GM23338 (cell line): ENCODE measurements at regions not wholly inside any gene's neighbourhood (a gene's known extent, or its start where the extent isn't known, plus 50 kb on each side); places are given as distances from the start of the nearest gene placed in this dataset.

ENCODE experiments used
- ATAC-seq: fragments of 200-7000 bp; cut with Tn5 transposase; 3 replicates; pipeline ENCODE4 v1.9.1; 2020
- DNase-seq: peaks from one replicate; pipeline ENCODE4 v3.0.0-alpha.2; 2015; ENCODE audit warnings: low spot score
- H2AFZ ChIP-seq: fragments of 200-600 bp; sonication (generic); 2 replicates; pipeline ENCODE4 v1.8.0; 2016; ENCODE audit warnings: antibody characterized with exemption, mild to moderate bottlenecking, moderate library complexity
- H3F3A ChIP-seq: fragments of 200-600 bp; sonication (generic); replicated peaks from 2 replicates; pipeline ENCODE4 v1.8.0; 2017; ENCODE audit warnings: antibody characterized with exemption, mixed run types, low read depth
- H3K27ac ChIP-seq: fragments of 200-600 bp; sonication (generic); 2 replicates; pipeline ENCODE4 v1.6.1; 2016; ENCODE audit warnings: low read depth
- H3K27me3 ChIP-seq: fragments of 200-600 bp; sonication (generic); 2 replicates; pipeline ENCODE4 v1.8.0; 2016; ENCODE audit warnings: mild to moderate bottlenecking, mixed run types, moderate library complexity; ENCODE audit not compliant: insufficient read depth
- H3K36me3 ChIP-seq: fragments of 200-600 bp; sonication (generic); 2 replicates; pipeline ENCODE4 v1.8.0; 2016; ENCODE audit warnings: mild to moderate bottlenecking; ENCODE audit not compliant: insufficient read depth
- H3K4me1 ChIP-seq: fragments of 200-600 bp; sonication (generic); 2 replicates; pipeline ENCODE4 v1.8.0; 2016; ENCODE audit warnings: mild to moderate bottlenecking, moderate library complexity; ENCODE audit not compliant: insufficient read depth
- H3K4me2 ChIP-seq: fragments of 200-600 bp; sonication (generic); 2 replicates; pipeline ENCODE4 v1.7.1; 2017; ENCODE audit warnings: mixed run types
- H3K4me3 ChIP-seq: fragments of 200-600 bp; sonication (generic); 2 replicates; pipeline ENCODE4 v1.6.1; 2016; ENCODE audit warnings: mixed run types
- H3K79me2 ChIP-seq: fragments of 200-600 bp; sonication (generic); replicated peaks from 2 replicates; pipeline ENCODE4 v1.8.0; 2017; ENCODE audit warnings: mild to moderate bottlenecking; ENCODE audit not compliant: insufficient read depth
- H3K9me2 ChIP-seq: fragments of 200-600 bp; sonication (generic); 2 replicates; pipeline ENCODE4 v1.8.0; 2017; ENCODE audit not compliant: insufficient read depth
- H4K20me1 ChIP-seq: fragments of 200-600 bp; sonication (generic); replicated peaks from 2 replicates; pipeline ENCODE4 v1.8.0; 2017; ENCODE audit warnings: mild to moderate bottlenecking; ENCODE audit not compliant: insufficient read depth
- H3K27ac Mint-ChIP-seq: 2 replicates; pipeline ENCODE4 v1.8.0; 2020; ENCODE audit warnings: inconsistent platforms, mild to moderate bottlenecking, moderate library complexity, mixed read lengths
- H3K27me3 Mint-ChIP-seq: 3 replicates; pipeline ENCODE4 v1.8.0; 2022; ENCODE audit warnings: low read depth, mild to moderate bottlenecking, moderate library complexity, mixed read lengths, inconsistent platforms; ENCODE audit not compliant: insufficient read depth, poor library complexity
- H3K36me3 Mint-ChIP-seq: 3 replicates; pipeline ENCODE4 v1.8.0; 2021; ENCODE audit warnings: low read depth, mild to moderate bottlenecking, inconsistent platforms, moderate library complexity, mixed read lengths
- H3K4me1 Mint-ChIP-seq: 3 replicates; pipeline ENCODE4 v1.8.0; 2020; ENCODE audit warnings: mild to moderate bottlenecking, inconsistent platforms, mixed read lengths
- H3K4me3 Mint-ChIP-seq: 3 replicates; pipeline ENCODE4 v1.8.0; 2021; ENCODE audit warnings: moderate library complexity, mild to moderate bottlenecking, inconsistent platforms, mixed read lengths
- H3K9me3 Mint-ChIP-seq: 3 replicates; pipeline ENCODE4 v1.8.0; 2020; ENCODE audit warnings: moderate library complexity, mild to moderate bottlenecking, inconsistent platforms, mixed read lengths
- CREB1 ChIP-seq: fragments of 250-450 bp; sonication (Bioruptor Pico); IDR thresholded peaks from 2 replicates; pipeline ENCODE4 v1.5.0; 2020; ENCODE audit warnings: low read depth, mild to moderate bottlenecking, moderate library complexity
- CTCF ChIP-seq, 2 experiments: fragments of 200-600 bp in 1 of 2; sonication (generic) in 1 of 2; conservative IDR thresholded peaks; 2 replicates each; pipeline versions ENCODE4 v1.5.1 to v1.6.1; 2016 to 2017; ENCODE audit warnings: antibody characterized with exemption in 2 of 2, low read depth in 2 of 2, mild to moderate bottlenecking in 2 of 2, moderate library complexity in 1 of 2
- EZH2 ChIP-seq: fragments of 200-600 bp; sonication (generic); IDR thresholded peaks from one replicate; pipeline ENCODE4 v1.8.0; 2017; ENCODE audit warnings: antibody characterized with exemption, mild to moderate bottlenecking, low read depth; ENCODE audit not compliant: unreplicated experiment
- EZH2phosphoT487 ChIP-seq: fragments of 200-600 bp; sonication (generic); IDR thresholded peaks from one replicate; pipeline ENCODE4 v1.8.1; 2018; ENCODE audit warnings: antibody characterized with exemption; ENCODE audit not compliant: unreplicated experiment
- JUNB ChIP-seq: IDR thresholded peaks from one replicate; pipeline ENCODE4 v1.6.1; 2016; ENCODE audit warnings: antibody characterized with exemption; ENCODE audit not compliant: unreplicated experiment
- NANOG ChIP-seq: IDR thresholded peaks from 2 replicates; pipeline ENCODE4 v1.6.1; 2016; ENCODE audit warnings: antibody characterized with exemption, borderline replicate concordance
- POLR2AphosphoS5 ChIP-seq: IDR thresholded peaks from 2 replicates; pipeline ENCODE4 v1.6.1; 2016; ENCODE audit warnings: antibody characterized with exemption, low read depth
- REST ChIP-seq: IDR thresholded peaks from one replicate; pipeline ENCODE4 v1.6.1; 2018; ENCODE audit warnings: antibody characterized with exemption; ENCODE audit not compliant: unreplicated experiment
- STAT1 ChIP-seq: IDR thresholded peaks from one replicate; pipeline ENCODE4 v1.6.1; 2016; ENCODE audit warnings: antibody characterized with exemption; ENCODE audit not compliant: unreplicated experiment
- ZNF114 ChIP-seq: fragments of 250-450 bp; sonication (Bioruptor Pico); IDR thresholded peaks from 2 replicates; pipeline ENCODE4 v1.5.0; 2020; ENCODE audit warnings: mild to moderate bottlenecking, moderate library complexity
- ZNF331 ChIP-seq: fragments of 250-450 bp; sonication (Bioruptor Pico); IDR thresholded peaks from 2 replicates; pipeline ENCODE4 v1.5.0; 2020; ENCODE audit warnings: low read depth, mild to moderate bottlenecking, moderate library complexity
- ZNF462 ChIP-seq: fragments of 250-450 bp; sonication (Bioruptor Pico); IDR thresholded peaks from 2 replicates; pipeline ENCODE4 v1.5.0; 2020; ENCODE audit warnings: mild to moderate bottlenecking, moderate library complexity
- TF ChIP-seq, protein P1 (sequence below): IDR thresholded peaks from 2 replicates; pipeline ENCODE4 v1.6.1; 2016; ENCODE audit warnings: antibody characterized with exemption

GRCh38 chr18:50456285-50456684, 81.4 kb downstream of the SKA1 start:
- no peak overlapping the region for H3K4me3 ChIP-seq
- Mint-ChIP-seq H3K36me3 (no peaks in the 10 kb centered on the region), H3K4me3 (no peak overlapping the region), H3K9me3 (no peaks in the 10 kb centered on the region), H3K27me3 (peaks cover 3% of the 10 kb centered on the region), H3K27ac (no peak overlapping the region), H3K4me1 (peaks cover 19% of the 10 kb centered on the region)
- no peak overlapping the region for H3K4me2 ChIP-seq
- H3K9me2 ChIP-seq = peaks cover 19% of the 10 kb centered on the region
- H3K79me2 ChIP-seq = no peaks in the 10 kb centered on the region
- no peaks in the 10 kb centered on the region for H3F3A ChIP-seq
- DNase-seq (no peak), ATAC-seq (no peak)
- no peak overlapping the region for H3K27ac ChIP-seq
- H4K20me1 ChIP-seq = no peaks in the 10 kb centered on the region
- H3K4me1 ChIP-seq = peaks cover 13% of the 10 kb centered on the region
- TF ChIP-seq CREB1 (CRISPR knock-in tag) = no peak
- TF ChIP-seq JUNB = no peak
- no peak for TF ChIP-seq REST
- TF ChIP-seq STAT1 = no peak
- TF ChIP-seq EZH2phosphoT487 = no peak
- TF ChIP-seq NANOG = no peak
- no peak for TF ChIP-seq EZH2
- TF ChIP-seq ZNF331 (CRISPR knock-in tag) = no peak
- TF ChIP-seq ZNF462 (CRISPR knock-in tag) = no peak
- TF ChIP-seq, protein P1, sequence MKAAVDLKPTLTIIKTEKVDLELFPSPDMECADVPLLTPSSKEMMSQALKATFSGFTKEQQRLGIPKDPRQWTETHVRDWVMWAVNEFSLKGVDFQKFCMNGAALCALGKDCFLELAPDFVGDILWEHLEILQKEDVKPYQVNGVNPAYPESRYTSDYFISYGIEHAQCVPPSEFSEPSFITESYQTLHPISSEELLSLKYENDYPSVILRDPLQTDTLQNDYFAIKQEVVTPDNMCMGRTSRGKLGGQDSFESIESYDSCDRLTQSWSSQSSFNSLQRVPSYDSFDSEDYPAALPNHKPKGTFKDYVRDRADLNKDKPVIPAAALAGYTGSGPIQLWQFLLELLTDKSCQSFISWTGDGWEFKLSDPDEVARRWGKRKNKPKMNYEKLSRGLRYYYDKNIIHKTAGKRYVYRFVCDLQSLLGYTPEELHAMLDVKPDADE = no peak
- TF ChIP-seq POLR2AphosphoS5 = no peak
- no peak for TF ChIP-seq ZNF114
- no peak for TF ChIP-seq CTCF (conservative IDR thresholded peaks at IDR 0.05; ENCODE audit: low read depth in 2 of 2)
- no peaks in the 10 kb centered on the region for H3K36me3 ChIP-seq
- no peak overlapping the region for H2AFZ ChIP-seq
- no peaks in the 10 kb centered on the region for H3K27me3 ChIP-seq
